ENCODE measurements at regions not wholly inside any gene's neighbourhood (a gene's known extent, or its start where the extent isn't known, plus 50 kb on each side); places are given as distances from the start of the nearest gene placed in this dataset.

- no peak for FAIRE-seq
Observed at GRCh38 chr13:106691341-106691740, 123.4 kb upstream of the ARGLU1 start.

GRCh38 chr13:106690779-106691178, 122.8 kb upstream of the ARGLU1 start:
- no peak for FAIRE-seq

- FAIRE-seq = no peak
Observed at GRCh38 chr13:106689906-106690305, 122.0 kb upstream of the ARGLU1 start.

- no peak for FAIRE-seq
Observed at GRCh38 chr13:106688940-106689339, 121.0 kb upstream of the ARGLU1 start.

- FAIRE-seq = peak; percentile 91
Observed at GRCh38 chr13:106686163-106686562, 118.2 kb upstream of the ARGLU1 start.

GRCh38 chr13:106685143-106685542, 117.2 kb upstream of the ARGLU1 start:
- FAIRE-seq = no peak

GRCh38 chr13:106683918-106684317, 116.0 kb upstream of the ARGLU1 start:
- no peak for FAIRE-seq

GRCh38 chr13:106683179-106683578, 115.2 kb upstream of the ARGLU1 start:
- FAIRE-seq = no peak

GRCh38 chr13:106681997-106682396, 114.1 kb upstream of the ARGLU1 start:
- no peak for FAIRE-seq

- no peak for FAIRE-seq
Observed at GRCh38 chr13:106681536-106681935, 113.6 kb upstream of the ARGLU1 start.

- no peak for FAIRE-seq
Observed at GRCh38 chr13:106680796-106681472, 113.0 kb upstream of the ARGLU1 start.

- no peak for FAIRE-seq
Observed at GRCh38 chr13:106678646-106679418, 110.9 kb upstream of the ARGLU1 start.

GRCh38 chr13:106675311-106675710, 107.4 kb upstream of the ARGLU1 start:
- FAIRE-seq = peak; percentile 33

- FAIRE-seq = no peak
Observed at GRCh38 chr13:106660746-106661625, 93.0 kb upstream of the ARGLU1 start.

GRCh38 chr13:106657104-106657503, 89.2 kb upstream of the ARGLU1 start:
- no peak for FAIRE-seq

GRCh38 chr13:106656186-106656585, 88.2 kb upstream of the ARGLU1 start:
- no peak for FAIRE-seq

GRCh38 chr13:106651442-106651841, 83.5 kb upstream of the ARGLU1 start:
- FAIRE-seq = no peak

GRCh38 chr13:106650690-106651205, 82.8 kb upstream of the ARGLU1 start:
- FAIRE-seq = no peak

GRCh38 chr13:106649495-106649894, 81.6 kb upstream of the ARGLU1 start:
- no peak for FAIRE-seq

- FAIRE-seq = no peak
Observed at GRCh38 chr13:106640515-106640914, 72.6 kb upstream of the ARGLU1 start.

- no peak for FAIRE-seq
Observed at GRCh38 chr13:106637519-106637918, 69.6 kb upstream of the ARGLU1 start.

- FAIRE-seq = no peak
Observed at GRCh38 chr13:106636492-106636891, 68.6 kb upstream of the ARGLU1 start.

- no peak for FAIRE-seq
Observed at GRCh38 chr13:106635616-106636015, 67.7 kb upstream of the ARGLU1 start.
